HG03521 (cell line): ENCODE measurements at regions not wholly inside any gene's neighbourhood (a gene's known extent, or its start where the extent isn't known, plus 50 kb on each side); places are given as distances from the start of the nearest gene placed in this dataset.
"Not testable (repeated sequence)": the region's sequence is repeated elsewhere in the genome, so short reads cannot be mapped to it uniquely, and the experiment has no call there.

Experiments used
- ATAC-seq: cut with Tn5 transposase; IDR thresholded peaks from one replicate; pipeline ENCODE4 v1.9.1; 2021; ENCODE audit warnings: mild to moderate bottlenecking, moderate library complexity; ENCODE audit not compliant: unreplicated experiment

DNA sequence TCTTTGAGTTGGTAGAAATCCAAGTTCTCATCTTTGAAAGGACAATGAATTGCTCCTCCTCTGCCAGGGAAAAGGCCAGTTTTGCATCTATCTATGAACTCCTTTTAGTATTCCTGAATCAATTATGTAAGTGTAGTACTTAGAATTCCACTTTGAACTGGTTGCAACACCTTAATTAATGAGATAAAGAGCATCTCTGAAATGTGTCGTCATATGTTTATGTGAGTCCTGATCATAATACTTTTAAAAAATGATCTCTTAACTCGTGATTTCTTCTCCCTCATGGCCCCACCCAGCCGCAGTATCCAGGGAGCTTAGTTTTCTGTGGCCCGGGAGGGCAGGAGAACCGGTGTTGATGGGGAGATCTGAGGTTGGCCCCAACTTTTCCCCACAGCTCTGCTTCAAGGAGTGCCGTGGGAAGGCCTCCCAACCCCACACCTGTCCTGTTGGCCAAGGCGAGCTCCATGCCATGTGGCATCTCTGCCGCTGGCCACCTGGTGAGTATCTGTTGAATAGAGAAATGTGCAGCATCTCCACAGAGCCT, 203.5 kb downstream of the TMEM121 start:
- not testable (repeated sequence) for ATAC-seq

- not testable (repeated sequence) for ATAC-seq
Measured at GRCh38 chr14:105730731-105731130, 204.3 kb downstream of the TMEM121 start.

GRCh38 chr14:105731221-105731985, 205.0 kb downstream of the TMEM121 start:
- ATAC-seq: not testable (repeated sequence)

- ATAC-seq: no peak
Measured at GRCh38 chr14:105733081-105734065, 207.0 kb downstream of the TMEM121 start.

DNA sequence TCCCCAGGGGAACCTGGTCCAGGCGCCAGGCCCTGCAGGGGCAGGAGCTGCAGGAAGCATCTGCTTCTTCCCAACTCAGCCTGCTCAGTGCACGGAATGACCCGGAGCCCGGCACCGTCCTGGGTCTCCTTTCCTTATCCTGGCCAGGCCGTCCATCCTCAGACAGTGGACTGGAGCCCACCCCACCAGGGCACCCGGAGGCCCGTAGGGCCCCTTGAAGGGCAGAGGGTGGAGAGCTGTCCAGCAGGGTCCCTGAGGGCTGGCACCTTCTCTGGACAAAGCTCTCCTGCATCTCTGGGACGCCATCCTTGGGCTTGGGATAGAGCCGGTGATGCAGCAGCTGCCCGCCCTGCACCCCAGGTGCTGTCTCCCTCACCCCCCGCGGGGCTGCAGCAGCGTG, 207.9 kb downstream of the TMEM121 start:
- ATAC-seq: not testable (repeated sequence)

- not testable (repeated sequence) for ATAC-seq
Measured at GRCh38 chr14:105736331-105736730, 209.9 kb downstream of the TMEM121 start.

GRCh38 chr14:105737504-105738246, 211.3 kb downstream of the TMEM121 start:
- ATAC-seq: no peak

DNA sequence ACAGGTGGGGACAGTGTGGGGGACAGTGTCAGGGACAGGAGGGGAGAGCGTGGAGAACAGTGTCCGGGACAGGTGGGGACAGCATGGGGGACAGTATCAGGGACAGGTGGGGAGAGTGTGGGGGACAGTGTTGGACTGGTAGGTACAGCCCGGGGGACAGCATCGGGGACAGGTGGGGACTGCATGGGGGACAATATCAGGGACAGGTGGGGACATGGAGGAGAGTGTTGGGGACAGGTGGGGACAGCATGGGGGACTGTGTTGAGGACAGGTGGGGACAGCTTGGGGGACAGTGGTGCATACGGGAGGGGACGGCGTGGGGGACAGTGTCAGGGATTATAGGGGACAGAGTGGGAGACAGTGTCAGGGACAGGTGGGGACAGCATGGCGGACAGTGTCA, 212.3 kb downstream of the TMEM121 start:
- ATAC-seq: no peak

DNA sequence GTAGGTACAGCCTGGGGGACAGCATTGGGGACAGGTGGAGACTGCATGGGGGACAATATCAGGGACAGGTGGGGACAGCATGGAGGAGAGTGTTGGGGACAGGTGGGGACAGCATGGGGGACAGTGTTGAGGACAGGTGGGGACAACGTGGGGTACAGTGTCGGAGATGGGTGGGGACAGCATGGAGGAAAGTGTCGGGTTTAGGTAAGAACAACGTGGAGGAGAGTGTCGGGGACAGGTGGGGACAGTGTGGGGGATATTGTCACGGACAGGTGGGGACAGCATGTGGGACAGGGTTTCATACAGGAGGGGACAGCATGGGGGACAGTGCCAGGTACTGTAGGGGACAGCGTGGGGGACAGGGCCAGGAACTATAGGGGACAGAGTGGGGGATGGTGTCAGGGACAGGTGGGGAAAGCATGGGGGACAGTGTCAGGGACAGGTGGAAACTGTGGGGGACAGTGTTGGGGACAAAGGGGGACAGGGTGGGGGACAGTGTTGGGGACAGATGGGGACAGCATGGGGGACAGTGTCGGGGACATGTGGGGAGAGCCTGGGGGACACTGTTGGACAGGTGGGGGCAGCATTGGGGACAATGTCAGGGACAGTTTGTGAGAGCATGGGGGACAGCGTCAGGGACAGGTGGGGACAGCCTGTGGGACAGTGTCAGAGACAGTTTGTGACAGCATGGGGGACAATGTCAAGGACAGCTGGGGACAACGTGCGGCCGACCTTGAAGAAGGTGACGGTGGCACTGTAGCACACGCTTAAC, 213.1 kb downstream of the TMEM121 start:
- ATAC-seq: no peak

- ATAC-seq: not testable (repeated sequence)
Measured at GRCh38 chr14:105740272-105740671, 213.9 kb downstream of the TMEM121 start.

GRCh38 chr14:105740961-105741360, 214.6 kb downstream of the TMEM121 start:
- ATAC-seq: not testable (repeated sequence)

- not testable (repeated sequence) for ATAC-seq
Measured at GRCh38 chr14:105741707-105742530, 215.5 kb downstream of the TMEM121 start.

DNA sequence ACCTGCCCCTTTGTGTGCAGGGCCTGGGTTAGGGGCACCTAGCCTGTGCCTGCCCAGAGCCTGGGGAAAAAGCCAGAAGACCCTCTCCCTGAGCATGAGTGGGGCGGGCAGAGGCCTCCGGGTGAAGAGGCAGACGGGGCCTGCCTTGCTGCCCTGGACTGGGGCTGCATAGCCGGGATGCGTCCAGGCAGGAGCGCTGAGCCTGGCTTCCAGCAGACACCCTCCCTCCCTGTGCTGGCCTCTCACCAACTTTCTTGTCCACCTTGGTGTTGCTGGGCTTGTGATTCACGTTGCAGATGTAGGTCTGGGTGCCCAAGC, 216.1 kb downstream of the TMEM121 start:
- no peak for ATAC-seq

- not testable (repeated sequence) for ATAC-seq
Measured at GRCh38 chr14:105742904-105743701, 216.7 kb downstream of the TMEM121 start.

DNA sequence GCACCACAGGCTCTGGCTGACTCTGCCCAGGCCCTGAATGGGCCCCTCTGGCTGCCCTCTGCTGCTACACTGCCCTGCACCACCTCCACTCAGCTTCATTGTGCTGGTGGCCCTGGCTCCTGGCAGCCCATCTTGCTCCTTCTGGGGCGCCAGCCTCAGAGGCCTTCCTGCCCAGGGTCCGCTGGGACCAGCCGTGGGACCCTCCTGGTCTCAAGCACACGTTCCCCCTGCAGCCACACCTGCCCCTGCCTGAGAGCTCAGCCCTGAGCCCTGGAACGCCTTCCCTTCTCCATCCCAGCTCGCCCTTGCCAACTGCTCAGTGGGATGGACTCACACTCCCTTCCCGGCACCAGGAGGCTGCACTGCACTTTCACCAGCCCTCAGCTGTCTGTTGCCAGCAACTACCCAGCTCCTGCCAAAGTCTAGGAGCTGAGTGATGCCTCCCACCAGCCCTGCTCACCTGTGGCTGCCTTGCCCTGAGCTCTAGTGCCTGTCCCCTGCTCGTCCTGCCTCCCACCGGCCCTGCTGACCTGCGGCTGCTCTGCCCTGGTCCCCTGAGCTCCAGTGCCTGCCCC, 217.9 kb downstream of the TMEM121 start:
- not testable (repeated sequence) for ATAC-seq

DNA sequence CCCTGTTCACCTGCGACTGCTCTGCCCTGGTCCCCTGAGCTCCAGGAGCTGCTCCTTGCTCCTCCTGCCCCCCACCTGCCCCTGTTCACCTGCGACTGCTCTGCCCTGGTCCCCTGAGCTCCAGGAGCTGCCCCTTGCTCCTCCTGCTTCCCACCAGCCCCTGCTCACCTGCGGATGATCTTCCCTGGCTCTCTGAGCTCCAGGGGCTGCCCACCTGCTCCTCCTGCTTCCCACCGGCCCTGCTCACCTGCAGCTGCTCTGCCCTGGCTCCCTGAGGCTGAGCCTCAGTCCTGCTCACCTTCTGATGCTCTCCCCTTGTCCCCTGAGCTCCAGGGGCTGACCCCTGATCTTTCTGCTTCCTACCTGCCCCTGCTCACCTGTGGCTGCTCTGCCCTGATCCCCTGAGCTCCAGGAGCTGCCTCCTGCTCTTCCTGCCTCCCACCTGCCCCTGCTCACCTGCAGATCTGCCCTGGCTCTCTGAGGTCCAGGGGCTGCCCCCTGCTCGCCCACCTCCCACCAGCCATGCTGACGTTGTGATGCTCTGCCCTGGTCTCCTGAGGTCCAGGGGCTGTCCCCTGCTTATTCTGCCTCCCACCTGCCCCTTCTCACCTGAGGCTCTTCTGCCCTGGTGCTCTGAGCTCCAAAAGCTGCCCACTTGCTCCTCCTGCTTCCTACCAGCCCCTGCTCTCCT, 219.2 kb downstream of the TMEM121 start:
- ATAC-seq: no peak

GRCh38 chr14:105746124-105746514, 219.7 kb downstream of the TMEM121 start:
- ATAC-seq: no peak
